Gastrocnemius medialis (tissue), 4 donors: ENCODE measurements at regions not wholly inside any gene's neighbourhood (a gene's known extent, or its start where the extent isn't known, plus 50 kb on each side); places are given as distances from the start of the nearest gene placed in this dataset.

Experiments used
- POLR2A ChIP-seq, 2 donors: fragments of 450-650 bp; IDR thresholded peaks; one replicate each; pipeline ENCODE4 v1.6.1; 2017; ENCODE audit warnings: antibody characterized with exemption in 2 of 2, mild to moderate bottlenecking in 2 of 2, moderate library complexity in 2 of 2
- TF ChIP-seq, protein P1 (sequence below), 5 experiments: fragments of 450-650 bp in 3 of 5; fragments of 200-600 bp in 2 of 5; sonication (generic) in 2 of 5; IDR thresholded peaks in 4 of 5; conservative IDR thresholded peaks in 1 of 5; 1 replicate in 4 of 5; 2 replicates in 1 of 5; pipeline ENCODE4 v1.5.1; 2016 to 2019; ENCODE audit warnings: antibody characterized with exemption in 5 of 5, mild to moderate bottlenecking in 3 of 5, moderate library complexity in 3 of 5

DNA sequence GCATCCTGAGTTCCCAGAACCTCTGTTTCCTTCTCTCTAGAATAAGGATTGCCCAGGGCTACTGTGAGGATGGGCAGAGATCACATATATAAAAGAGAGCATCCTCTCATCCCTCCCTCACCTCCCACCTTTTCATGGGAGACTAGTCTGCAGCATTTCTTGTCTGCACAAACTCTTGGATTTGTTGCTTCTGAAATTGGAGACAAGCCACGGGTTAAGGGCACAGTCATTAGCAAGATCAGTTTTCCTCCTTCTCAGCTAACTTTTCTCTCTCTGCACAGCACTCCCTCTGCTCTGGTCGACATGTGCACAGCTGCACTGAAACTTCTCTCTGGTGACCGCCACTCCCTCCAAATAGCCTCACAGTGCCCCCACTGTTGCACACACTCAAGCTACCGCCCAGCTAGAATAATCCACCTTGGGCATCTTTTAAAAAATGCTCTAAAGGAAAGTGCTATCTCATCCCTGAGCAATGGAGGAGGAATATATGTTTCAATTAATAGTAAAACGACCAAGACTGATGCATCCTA, 50.9 kb upstream of the DUSP22 start:
- no peak for TF ChIP-seq POLR2A (IDR thresholded peaks at IDR 0.05)
- TF ChIP-seq, protein P1, sequence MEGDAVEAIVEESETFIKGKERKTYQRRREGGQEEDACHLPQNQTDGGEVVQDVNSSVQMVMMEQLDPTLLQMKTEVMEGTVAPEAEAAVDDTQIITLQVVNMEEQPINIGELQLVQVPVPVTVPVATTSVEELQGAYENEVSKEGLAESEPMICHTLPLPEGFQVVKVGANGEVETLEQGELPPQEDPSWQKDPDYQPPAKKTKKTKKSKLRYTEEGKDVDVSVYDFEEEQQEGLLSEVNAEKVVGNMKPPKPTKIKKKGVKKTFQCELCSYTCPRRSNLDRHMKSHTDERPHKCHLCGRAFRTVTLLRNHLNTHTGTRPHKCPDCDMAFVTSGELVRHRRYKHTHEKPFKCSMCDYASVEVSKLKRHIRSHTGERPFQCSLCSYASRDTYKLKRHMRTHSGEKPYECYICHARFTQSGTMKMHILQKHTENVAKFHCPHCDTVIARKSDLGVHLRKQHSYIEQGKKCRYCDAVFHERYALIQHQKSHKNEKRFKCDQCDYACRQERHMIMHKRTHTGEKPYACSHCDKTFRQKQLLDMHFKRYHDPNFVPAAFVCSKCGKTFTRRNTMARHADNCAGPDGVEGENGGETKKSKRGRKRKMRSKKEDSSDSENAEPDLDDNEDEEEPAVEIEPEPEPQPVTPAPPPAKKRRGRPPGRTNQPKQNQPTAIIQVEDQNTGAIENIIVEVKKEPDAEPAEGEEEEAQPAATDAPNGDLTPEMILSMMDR (IDR thresholded peaks at IDR 0.05 in 4 of 5, conservative IDR thresholded peaks at IDR 0.05 in 1 of 5) = no peak
